Superior temporal gyrus (tissue), 1 donor: ENCODE measurements at regions not wholly inside any gene's neighbourhood (a gene's known extent, or its start where the extent isn't known, plus 50 kb on each side); places are given as distances from the start of the nearest gene placed in this dataset.

Experiments
- DNase-seq: peaks from one replicate; pipeline ENCODE4 v3.0.0-alpha.2; 2016; ENCODE audit errors: extremely low spot score

DNA sequence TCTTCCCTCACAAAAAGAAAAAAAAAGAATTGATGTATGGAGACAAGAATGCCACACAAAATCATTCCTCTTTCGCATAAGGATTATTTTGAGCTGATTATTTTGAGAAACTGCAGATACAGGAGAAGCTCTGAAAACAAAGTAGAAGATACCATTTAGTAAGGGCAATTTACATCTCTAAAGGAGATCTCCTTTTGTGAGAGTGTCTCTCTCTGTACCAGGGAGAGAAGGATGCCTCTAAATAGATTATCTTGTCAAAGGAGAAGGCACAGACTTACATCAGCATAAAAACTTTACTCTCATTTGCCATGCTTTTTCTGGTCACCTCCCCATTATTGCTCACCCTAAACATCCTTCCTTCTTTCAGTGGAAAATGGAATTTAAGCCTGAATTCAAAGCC lies 747.9 kb upstream of the COBL start:
- no peak for DNase-seq

DNA sequence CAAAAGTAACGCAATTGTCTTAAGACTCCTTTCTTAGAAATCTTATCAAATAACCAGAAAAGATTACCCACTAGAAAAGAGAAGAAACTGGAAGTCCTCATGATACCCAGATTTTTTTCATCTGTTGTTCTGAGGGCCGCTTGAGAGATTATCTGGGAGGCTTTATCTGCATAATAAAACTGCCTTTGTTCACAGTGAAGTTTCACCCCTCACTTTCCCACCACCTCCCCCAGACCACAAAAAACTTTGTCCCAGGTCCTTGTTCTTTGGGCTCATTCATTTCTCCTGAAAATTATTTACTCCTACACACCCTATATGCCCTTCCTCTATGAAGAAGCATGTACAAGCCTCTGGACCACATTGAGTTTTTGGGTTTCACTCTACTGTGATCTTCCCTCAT lies 745.1 kb upstream of the COBL start:
- no peak for DNase-seq

DNA sequence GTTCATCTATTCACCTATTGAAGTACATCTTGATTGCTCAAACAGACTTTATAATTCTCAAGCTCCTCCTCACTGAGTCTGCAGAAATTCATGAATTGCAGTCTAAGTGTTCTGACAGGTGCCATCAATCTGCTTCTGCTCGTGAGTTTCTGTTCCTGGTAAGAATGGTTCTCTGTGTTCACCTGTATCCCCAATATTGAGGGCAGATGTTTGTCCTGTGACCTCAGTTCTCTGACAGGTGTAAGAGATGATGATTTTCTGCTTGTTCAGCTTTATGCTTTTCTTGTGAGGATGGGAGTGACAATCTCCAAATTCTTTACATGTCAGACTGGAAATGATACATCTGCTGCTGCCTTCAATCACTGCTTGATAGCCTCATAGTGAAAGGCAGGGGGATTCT lies 736.9 kb upstream of the COBL start:
- no peak for DNase-seq

DNA sequence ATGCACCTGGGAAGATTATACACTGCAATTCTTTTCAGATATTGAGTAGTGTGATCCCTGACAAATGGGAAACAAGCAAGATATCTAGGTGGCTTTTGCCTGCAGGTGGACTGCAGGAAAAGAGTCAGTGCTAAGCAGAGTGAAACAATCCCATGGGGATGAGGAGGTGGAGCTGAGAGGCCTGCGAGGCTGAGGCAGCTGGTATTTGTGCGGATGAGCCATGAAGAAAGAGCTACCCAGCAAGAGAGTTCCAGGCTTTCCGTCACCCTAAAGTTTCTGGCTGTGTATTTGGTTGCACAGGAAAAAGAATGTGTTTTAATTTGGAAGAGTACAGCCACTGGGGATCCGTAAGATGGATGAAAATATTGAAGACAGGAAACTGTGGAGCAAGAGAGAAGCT lies 714.1 kb upstream of the COBL start:
- DNase-seq = no peak

DNA sequence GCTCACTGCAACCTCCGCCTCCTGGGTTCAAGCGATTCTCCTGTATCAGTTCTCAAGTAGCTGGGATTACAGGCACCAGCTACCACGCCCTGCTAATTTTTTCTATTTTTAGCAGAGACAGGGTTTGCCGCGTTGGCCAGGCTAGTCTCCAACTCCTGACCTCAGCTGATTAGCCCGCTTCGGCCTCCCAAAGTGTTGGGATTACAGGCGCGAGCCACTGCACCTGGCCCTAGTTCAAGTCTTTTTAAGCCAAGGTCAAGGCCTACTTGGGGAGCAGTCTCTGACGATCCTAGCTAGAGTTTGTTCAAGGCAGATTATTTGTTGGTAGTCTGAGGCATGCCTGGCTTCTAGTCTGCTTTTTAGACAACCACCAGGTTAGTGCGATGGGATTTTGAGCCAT lies 709.5 kb upstream of the COBL start:
- DNase-seq = no peak

DNA sequence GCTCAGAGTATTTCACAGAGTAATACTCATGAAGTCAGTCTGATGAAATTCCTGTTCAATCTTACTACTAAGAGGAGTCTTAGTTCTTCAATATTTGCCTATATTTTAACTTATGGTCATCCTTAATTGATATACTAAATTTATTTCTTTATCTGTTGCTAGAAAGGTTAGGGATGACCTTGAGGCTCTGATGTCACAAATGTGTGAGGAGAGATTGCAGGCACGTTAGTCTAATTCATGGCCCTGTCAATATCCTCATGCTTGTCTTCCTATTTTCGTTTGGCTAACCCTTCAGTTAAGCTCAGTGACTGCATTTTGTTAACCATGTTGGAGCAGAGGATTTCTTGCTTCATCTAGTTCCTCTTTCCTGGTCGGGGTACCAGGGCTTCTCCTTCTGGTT lies 704.7 kb upstream of the COBL start:
- DNase-seq = no peak

DNA sequence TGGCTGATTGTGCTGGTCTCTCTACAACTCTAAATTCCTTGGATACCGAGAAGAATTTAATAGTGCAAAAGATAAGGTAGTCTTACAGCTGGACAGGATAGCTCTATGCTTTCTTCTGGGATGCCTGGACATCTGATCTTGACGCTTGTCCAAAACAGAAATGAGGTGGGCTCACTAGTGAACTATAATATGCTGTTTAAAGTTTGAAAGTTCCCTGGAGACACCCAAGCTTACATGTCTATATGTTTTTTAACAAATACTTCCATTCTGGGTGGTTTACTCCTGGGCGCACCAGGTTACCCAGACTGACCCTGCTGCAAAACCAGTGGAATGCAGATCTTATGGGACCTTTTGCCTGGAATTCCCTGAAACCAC lies 702.1 kb upstream of the COBL start:
- DNase-seq = no peak

DNA sequence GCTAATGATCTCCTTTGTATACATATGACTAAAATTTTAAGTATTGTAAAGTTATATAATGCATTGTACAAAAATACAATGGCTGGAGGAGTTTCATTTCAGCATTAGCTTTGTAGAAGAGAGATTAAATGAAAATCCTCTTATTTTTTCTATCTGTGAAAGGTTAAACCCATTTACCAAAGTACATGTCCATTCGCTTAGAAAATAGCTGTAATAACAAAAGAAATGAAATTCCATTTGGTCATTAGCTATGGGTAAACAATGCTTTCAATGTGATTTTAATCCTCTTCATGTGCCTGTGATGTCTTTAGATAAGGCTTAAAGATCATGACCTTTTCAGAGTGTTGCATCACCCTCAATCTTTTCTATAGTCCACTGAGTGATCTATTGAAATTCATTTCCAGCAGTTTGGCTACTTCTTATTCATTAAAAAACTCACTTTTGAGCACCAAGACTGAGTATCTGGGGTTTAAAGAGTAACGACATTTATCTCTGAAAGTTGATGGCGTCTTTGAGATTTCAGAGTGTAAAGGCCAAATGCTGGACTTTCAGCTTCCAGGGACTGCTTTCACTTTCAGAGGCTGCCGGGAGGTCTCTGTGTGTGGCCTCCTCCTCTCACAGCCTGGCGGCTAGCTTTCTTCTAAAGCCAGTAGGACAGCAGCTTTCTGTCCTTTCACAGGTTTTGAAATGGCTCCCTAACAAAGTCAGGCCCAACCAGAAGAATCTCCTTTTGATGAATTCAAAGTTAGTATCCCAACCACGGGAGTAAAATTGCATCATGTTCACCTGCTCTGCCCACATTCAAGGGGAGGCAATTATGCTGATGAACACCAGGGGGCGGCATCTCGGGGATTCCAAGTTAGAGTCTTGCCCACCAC lies 701.4 kb upstream of the COBL start:
- peak; percentile 16 for DNase-seq

DNA sequence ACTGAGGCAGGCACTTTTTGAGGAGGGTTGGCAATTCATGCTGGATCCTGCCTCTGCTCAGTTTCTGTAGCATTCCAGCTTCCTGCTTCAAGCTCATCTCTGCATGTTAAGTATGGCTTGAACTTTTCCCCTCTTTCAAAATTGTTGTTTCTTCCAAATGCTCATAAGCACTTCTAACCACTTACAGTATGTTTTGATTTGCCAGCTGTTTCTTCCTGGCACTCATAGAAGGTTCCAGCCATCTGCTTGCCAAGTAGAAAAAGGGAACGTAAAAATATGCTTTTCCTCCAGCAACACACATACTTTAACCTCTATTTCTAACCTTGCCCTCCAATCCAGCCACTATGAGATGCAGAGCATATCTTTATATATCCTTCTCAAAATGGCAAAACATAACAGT lies 692.6 kb upstream of the COBL start:
- DNase-seq = no peak

DNA sequence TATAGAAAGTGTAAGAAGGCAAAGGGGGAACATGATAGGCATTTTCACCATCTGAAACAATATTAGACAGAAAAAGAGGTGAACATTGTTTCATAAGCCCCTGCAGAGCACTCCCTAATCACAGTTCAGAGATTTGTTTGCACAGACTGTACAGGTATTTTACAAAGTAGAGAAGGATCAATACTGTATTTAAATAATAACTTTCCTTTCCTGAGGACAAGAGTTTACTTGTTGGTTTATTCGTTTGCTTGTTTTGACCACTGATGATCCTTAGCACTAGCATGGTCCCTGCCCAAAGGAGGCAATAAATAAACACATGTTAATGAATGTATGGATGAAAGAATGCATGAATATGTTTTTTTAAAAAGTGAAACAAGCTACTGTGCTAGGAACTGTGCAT lies 690.1 kb upstream of the COBL start:
- DNase-seq = no peak

DNA sequence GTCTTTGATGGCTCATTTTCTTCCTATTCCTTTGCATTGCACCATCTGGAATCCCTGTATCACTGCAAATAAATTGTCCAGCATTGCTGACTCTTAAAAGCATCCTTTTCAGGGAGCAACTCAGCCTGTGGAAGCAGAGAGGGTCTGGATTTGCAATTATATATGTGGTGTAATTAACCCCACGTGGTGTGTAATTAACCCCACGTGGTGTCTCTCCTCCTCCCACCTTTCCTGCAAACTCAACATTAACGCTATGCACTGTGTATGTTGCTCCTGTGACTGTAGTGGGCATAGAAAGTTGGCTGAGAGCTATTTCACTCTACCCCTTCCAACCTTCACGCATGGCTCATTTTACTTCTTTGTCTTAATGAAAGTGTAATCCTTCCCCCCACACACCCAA lies 689.0 kb upstream of the COBL start:
- DNase-seq = no peak

DNA sequence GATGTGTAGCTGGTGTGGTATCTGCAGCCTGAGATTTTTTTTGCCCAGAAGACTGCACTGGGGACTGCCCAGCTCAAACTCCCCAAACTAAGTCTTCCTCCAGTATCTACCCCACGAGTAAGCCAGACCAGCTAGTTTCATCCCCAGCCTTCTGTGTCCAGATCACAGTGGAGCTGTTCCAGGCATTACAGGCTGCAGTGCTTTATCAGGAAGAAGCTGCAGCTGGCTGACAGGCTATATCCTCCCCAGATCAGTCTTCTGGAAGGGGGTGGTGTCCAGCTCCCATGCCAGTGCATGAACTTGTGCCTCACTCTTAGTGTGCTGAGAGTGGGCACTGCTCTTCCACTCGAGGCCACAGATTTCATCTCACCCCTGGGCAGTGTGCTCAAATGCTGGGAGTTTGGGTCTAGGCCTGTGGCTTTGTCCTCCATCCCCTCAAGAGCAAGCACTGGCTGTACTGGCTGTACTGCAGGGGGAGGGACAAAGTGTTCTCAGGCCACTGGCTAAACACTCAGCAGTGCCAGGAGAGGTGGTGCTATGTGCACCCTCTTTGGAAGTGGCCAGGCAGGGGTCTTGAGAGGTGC lies 679.1 kb upstream of the COBL start:
- DNase-seq = no peak

DNA sequence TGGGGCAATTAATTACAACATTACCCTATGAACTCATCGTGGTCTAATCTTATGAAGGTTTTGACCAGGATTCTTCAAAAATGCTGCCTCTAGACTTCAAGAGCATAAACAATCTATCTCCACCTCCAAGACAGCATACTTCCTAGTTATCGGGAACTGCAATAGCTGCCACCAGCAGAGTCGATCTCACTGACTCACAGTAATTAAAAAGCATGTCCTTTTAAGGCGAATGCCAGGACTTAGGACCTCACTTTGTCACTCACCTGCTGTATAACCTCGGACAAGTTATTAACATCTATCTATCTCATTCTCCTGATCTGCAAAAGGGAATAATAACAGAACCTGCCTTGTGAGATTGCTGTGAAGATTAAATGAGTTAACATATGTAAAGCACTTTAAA lies 666.0 kb upstream of the COBL start:
- DNase-seq = no peak

DNA sequence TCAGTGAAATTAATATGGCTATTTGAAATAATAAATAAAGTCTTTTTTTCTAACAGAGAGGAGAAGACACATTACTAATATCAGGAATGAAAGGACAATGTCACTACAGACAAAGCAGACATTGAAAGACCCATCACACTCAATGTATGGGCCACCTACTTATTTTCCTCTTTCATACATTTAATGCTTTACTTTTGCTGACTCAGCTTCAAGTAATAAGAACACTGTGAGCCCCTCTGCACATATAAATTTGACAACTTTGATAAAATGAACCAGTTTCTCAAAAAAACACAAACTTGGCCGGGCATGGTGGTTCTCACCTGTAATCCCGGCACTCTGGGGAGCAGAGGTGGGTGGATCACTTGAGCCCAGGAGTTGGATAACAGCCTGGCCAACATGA lies 664.2 kb upstream of the COBL start:
- no peak for DNase-seq

DNA sequence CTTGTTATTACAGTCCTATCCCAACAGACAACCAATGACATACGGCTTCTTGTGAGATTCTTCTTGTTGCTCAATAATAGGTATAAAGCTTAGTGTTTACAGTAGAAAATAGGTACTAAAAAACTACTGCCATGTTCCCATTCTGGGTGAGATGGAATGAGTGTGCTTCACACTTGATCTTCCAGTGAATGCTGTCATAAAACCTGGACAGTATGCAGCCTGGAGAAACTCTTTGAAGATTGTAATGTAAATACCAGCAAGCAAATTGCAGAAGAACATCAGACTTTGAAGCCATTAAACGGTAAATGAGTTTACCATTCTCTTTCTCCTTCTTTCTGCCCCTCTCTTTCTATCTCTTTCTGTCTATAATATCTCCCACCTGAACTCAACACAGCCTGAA lies 663.7 kb upstream of the COBL start:
- DNase-seq = no peak

DNA sequence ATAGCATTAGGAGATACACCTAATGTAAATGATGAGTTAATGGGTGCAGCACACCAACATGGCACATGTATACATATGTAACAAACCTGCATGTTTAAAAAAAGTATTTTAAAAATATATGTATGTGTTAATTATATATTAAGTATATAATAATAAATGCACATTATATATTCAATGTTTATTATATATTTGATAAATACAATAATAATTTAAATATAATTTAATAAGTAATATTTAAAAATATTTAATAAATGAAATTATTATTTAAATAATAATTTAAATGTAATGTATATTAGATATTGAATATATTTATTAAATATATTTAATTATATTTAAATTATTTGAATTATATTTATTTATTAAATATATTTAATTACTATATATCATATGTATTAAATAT lies 661.3 kb upstream of the COBL start:
- DNase-seq = no peak

DNA sequence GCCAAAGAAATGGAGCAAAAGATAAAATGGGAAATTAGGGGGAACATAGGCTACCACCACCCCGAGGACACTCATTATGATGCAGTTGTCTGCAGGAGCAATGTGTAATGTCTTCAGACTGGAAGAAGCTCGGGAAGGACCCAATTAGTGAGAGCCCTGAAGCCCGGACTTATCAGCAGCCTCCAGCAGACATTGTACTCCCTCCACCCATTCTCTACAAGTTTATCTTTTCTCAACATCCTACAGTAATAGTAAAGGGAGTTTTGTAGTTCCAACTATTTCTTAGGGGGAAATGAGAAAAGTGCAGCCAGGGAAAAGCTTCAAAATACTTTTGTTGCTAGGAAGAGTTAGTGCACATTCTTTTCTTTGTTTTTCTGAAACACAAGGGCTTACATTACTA lies 657.3 kb upstream of the COBL start:
- DNase-seq = no peak

DNA sequence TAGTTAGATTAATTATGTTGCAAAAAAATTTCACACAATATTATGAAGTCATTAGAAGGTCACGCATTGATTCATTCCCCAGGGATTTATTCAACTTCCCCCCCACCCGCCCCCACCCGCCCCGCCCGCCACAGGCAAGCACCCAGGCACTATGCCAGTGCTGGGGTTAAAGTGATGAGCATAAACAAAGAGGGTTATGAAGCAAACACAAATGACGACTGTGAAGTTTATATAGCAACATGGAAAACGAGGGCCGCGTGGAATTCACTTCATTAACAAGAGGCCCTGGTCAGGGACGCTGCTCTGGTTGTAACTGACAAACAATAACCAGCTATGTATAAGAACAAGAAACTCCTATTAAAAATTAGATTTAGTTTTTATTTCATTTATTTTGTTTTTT lies 656.5 kb upstream of the COBL start:
- no peak for DNase-seq

DNA sequence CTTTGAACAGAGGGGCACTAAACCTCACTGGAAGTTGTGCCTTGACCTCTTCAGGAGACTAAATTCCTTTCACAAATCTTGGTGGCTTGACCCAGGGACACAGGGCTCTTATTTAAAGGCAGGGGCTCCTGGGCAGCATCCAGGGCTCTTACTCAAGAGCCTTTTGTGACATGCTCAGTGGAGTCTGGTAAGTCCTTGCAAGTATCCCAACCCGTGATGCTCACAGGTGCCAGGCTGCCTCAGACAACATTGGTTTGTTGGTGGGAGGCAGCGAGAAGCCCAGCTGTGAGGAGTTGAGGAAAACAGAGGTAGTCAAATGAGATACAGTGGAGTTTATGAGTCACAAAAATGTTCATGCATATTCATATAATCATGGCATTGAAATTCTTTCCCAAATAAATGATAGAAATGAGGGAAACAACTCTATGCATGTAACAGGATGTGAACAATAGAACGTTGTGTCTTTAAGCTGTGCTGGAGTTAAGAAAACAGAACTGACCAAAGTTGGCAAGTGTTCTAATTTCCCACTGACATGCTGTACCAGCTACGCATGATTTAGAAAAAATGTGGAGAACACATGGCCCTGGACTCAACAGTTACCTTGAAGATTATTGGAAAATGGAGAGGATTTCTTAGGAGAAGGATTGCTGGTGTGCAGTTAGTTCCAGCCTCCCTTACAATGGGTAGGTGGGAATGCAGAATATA lies 654.5 kb upstream of the COBL start:
- DNase-seq = no peak

DNA sequence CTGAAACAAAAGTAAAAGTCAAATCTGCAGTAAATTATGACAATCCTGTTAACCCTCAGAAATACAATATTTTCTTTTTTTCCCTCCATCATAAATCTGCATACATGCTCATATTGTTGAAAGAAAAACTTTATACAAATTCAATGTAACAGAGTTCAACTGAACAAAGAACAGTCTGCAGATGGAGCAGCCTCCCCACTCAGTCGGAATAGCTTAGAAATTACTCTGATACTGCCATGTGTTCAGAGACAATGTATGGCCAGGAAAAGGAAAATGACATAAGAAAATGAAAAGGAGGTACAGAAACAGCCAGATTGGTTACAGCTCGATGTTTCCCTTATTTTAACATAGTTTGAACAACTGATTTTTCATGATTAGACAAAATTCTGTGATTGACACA lies 651.9 kb upstream of the COBL start:
- DNase-seq = no peak

DNA sequence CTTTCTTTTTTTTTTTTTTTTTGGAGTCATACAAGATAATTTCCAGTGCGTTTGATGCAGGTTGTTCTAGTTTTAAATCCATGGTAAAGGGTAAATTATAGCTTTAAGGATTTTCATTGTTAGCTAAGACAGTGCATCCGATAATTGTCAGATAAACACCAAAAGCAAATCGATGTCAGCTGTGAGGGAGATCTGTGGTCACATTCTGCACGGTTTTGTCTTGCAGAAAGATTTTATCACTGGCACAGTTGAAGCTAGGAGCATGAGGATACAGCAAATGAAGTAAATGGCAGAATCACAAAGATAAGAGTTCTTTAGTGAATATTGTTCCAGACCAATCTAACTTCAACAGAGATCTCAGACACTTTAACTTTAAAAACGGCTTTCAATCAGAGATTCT lies 648.8 kb upstream of the COBL start:
- no peak for DNase-seq

DNA sequence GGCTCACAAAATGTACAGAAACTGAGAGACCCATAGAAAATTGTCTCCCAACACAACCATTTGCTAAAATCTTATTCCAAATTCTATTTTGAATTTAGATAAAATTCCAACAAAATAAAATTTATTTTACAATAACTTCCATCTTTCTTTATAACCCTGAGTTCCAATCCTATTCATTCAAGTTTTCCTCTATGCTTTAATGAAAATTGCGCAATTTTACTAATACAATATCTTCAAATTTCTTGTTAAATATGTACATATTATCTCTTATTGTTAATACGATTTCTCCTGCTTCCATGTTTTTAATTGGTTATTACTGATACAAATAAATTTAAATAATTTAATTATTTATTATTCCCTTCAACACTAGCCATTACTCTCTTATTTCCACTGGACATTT lies 645.2 kb upstream of the COBL start:
- DNase-seq = no peak

DNA sequence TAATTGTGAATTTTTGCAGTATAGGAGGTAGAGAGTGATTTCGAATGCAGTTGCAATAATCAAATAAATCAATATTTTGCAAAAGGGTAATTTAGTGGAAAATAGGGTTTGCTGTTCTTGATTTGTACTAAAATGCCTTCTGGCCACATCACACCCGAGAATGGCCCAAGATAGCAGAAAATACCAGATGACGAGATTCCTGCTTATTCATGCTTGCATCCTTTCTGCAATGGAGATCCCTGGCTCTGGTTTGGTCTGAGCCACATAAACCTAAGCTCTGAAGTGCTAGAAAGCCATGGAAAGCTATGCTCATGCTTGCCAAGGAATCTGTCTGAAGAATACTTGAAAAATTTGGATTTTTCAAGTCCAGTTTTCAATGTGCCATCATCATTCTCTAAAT lies 634.2 kb upstream of the COBL start:
- DNase-seq = no peak
